HTR-8/SVneo (cell line): ENCODE measurements at regions not wholly inside any gene's neighbourhood (a gene's known extent, or its start where the extent isn't known, plus 50 kb on each side); places are given as distances from the start of the nearest gene placed in this dataset.

Experiments
- DNase-seq: peaks from one replicate; pipeline ENCODE4 v3.0.0; 2011; ENCODE audit warnings: low spot score, mixed read lengths; ENCODE audit not compliant: insufficient read length
- FAIRE-seq: peaks from 2 replicates; lab custom pipeline; 2011; peaks lifted over from hg19 to GRCh38; lab: Jason Lieb, UNC

DNA sequence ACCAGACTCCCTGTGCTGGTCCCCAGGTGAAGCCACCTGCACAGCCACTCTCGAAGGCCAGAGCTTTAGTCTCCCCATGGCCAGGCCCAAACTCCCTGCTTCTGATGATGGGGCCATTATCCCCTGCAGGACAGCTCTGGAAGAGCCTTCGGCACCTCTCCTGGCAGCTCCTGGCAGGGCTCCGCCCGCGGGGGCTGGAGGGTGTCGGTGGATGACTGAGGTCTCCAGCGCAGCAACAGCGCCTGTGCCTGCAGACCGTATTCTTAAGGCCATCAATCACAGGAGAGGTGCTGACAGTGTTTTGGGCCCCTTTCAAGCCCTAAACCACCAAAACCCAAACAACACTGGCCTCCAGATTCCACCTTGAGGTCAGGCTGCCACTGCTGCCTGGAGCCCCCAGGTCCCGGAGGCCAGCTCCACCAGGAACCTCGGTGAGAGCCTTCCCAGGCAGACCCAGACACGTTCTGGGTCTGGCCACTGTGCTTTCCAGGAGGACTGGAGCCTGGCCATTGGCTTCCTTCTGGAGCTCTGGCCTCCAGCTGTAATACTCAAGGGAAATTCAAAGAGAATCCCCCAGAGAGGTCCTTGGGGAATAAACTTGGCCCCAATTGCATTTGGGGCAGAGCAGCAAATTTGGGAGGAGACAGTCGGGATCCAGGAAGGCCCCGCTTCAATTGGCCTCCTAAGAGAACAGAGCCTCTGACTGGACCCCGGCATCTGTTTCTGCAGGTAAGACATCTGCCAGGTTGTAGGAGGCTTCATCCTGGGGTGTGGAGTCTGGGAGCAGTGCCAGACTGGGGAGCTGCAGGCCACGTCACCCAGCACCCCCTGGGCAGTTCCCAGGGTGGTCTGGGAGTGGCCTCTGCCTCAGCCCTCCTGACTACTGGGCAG is 210.6 kb upstream of the RTL1 start:
- DNase-seq (no peak), FAIRE-seq (no peak)

- FAIRE-seq (no peak), DNase-seq (no peak)
These were observed 211.4 kb upstream of the RTL1 start for GRCh38 chr14:101114726-101115515.

DNA sequence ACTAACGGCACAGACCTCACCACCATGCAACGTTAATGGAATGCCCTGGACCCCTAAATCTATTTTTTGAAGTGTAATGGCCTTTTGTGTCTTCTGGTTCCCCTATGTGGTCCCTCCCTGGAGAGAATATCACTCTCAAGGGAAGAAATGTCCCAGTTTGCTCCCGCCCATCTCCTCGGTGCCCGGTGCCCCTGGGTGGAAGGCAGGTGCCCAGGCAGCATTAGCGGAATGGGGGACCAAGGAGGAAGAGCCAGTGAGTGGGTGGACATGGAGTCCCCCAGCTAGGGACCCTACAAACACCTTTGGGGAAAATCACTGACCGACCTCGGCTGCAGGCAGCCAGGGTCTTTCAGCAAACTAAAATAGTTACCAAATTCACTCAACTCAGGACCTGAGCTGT is 212.1 kb upstream of the RTL1 start:
- no peak for DNase-seq
- FAIRE-seq = no peak

DNA sequence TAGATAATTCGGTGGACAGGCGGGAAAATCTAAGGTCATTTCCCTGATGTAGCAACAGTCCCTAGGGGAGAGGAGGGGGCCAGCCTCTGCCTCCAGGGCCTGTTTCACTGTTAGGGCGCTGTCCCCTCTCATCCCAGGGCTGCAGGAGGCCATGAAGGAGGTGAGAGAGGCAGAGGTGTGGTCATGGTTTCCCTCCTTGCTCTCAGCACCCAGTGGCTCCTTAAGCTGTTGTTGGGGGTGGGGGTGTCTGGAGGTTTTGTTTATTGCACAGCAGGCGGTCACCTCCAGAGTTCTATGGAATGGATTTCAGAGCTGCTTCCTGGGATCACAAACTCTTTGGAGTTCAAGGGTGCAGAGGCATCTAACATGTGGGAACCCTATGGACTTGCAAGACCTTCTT is 212.5 kb upstream of the RTL1 start:
- no peak for DNase-seq
- no peak for FAIRE-seq

GRCh38 chr14:101116486-101117130 is 213.1 kb upstream of the RTL1 start:
- no peak for FAIRE-seq
- no peak for DNase-seq

DNA sequence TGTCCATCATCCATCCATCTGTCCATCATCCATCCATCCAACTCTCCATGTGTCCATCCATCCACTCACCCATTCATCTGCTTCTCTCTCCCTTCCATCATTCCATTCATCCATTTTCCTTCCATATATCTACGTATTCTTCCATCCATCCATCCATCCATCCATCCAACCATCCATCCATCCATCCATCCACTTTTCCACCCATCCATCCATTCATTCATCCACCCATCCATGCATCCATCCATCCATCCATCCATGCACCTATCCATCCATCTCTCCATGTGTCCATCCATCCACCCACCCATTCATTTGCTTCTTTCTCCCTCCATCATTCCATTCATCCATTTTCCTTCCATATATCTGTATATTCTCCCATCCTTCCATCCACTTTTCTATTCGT is 214.0 kb upstream of the RTL1 start:
- FAIRE-seq (no peak), DNase-seq (no peak)

- no peak for FAIRE-seq
- DNase-seq = no peak
These were observed 214.7 kb upstream of the RTL1 start for GRCh38 chr14:101118233-101118632.

- DNase-seq (no peak), FAIRE-seq (no peak)
These were observed 215.4 kb upstream of the RTL1 start for GRCh38 chr14:101118746-101119591.

- peak; percentile 63 for FAIRE-seq
- no peak for DNase-seq
These were observed 216.5 kb upstream of the RTL1 start for GRCh38 chr14:101119830-101120571.

- FAIRE-seq (no peak), DNase-seq (no peak)
These were observed 217.4 kb upstream of the RTL1 start for GRCh38 chr14:101120641-101121507.

GRCh38 chr14:101121508-101122139 is 218.1 kb upstream of the RTL1 start:
- FAIRE-seq (no peak), DNase-seq (no peak)

DNA sequence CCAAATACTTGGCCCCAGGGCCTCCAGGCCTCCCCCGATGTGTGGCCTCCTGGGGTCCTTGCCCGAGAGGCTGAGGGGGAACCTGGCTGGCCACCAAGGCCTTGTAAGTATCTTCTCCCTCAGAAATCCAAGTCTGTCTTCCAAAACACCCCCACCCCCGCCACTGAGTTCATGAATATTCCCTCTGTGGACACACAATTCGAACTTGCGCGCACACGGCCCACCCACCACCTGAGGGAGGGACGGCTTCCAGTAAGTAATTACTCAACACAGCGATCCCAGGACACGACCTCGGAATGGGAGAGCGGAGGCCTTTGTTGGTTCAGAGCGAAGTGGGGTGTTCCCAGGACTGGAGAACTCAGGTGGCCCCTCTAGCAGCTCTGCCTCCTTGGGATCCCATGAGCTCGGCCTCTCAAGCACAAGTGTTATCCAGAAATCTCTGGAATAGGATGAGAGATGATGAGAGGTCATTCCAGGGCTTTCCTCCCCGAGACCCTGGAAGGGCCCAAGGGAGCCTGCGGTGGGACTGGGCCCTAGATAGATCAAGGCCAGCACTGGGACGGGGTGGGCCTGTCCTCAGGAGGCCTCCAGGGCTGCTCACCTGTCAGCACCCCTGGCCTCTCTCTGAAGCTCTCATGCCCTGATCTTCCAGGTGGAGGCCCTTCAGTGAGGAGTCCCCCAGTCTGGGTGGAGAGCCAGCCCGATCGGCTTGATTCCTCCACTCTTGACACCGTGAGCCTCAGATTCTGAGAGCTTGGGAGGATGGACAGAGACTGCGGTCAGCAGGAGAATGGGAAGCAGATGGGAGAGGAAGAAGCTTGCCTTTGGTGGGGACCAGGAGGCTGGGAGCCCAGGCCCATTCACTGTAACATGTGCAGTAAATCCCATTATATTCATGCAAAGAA is 219.0 kb upstream of the RTL1 start:
- DNase-seq (no peak), FAIRE-seq (no peak)

GRCh38 chr14:101123618-101124510 is 220.3 kb upstream of the RTL1 start:
- DNase-seq (no peak), FAIRE-seq (no peak)

- FAIRE-seq = no peak
- DNase-seq = no peak
These were observed 221.3 kb upstream of the RTL1 start for GRCh38 chr14:101124815-101125214.

DNA sequence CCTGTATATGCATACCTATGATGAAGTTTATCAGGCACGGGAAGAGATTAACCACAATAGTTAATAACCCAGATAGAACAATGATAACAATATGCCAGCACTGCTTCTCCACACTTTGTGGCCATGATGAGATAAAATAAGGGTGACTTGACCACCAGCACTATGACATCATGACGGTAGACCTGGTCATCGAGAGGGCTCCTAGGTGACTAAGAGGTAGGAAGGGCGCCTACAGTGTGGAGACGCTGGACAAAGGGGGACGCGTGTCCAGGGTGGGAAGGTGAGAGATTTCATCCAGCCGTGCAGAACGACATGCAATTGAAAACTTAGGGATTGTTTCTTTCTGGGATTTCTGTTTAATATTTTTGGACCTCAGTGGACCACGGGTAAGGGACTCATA is 221.8 kb upstream of the RTL1 start:
- FAIRE-seq (no peak), DNase-seq (no peak)
